WTC11 (cell line): ENCODE measurements at regions not wholly inside any gene's neighbourhood (a gene's known extent, or its start where the extent isn't known, plus 50 kb on each side); places are given as distances from the start of the nearest gene placed in this dataset.
A peak's percentile ranks its signal among the peaks of the same experiment; 100 is the strongest.

Experiments
- ATAC-seq: fragments of 200-7000 bp; cut with Tn5 transposase; 2 replicates; pipeline ENCODE4 v1.10.0; 2021; ENCODE audit warnings: mild to moderate bottlenecking, moderate library complexity
- CTCF ChIA-PET: fragments of 300-600 bp; sonication (Branson Sonifier 250); formaldehyde crosslinking; loops from one replicate; lab custom pipeline; 2021; ENCODE audit warnings: antibody characterized with exemption; lab: Charles Lee
- POLR2A ChIA-PET: fragments of 350-600 bp; sonication (Branson Sonifier 250); formaldehyde crosslinking; loops from one replicate; lab custom pipeline; 2021; ENCODE audit warnings: antibody characterized with exemption; lab: Charles Lee
- DNase-seq: peaks from one replicate; pipeline ENCODE4 v3.0.0; 2021; ENCODE audit warnings: low spot score
- H3K27ac Mint-ChIP-seq: 2 replicates; pipeline ENCODE4 v1.8.0; 2021; ENCODE audit warnings: mixed read lengths
- H3K27me3 Mint-ChIP-seq: 2 replicates; pipeline ENCODE4 v1.8.0; 2021; ENCODE audit warnings: low read depth, mild to moderate bottlenecking, moderate library complexity, mixed read lengths
- H3K36me3 Mint-ChIP-seq: 2 replicates; pipeline ENCODE4 v1.8.0; 2021; ENCODE audit warnings: mixed read lengths
- H3K4me1 Mint-ChIP-seq: 2 replicates; pipeline ENCODE4 v1.8.0; 2022; ENCODE audit warnings: mixed read lengths
- H3K4me3 Mint-ChIP-seq: 2 replicates; pipeline ENCODE4 v1.8.0; 2021; ENCODE audit warnings: mild to moderate bottlenecking, moderate library complexity, mixed read lengths
- H3K9me3 Mint-ChIP-seq: 2 replicates; pipeline ENCODE4 v1.8.0; 2021; ENCODE audit warnings: mixed read lengths
- AR ChIP-seq: fragments of 250-450 bp; sonication (Bioruptor Pico); IDR thresholded peaks from 2 replicates; pipeline ENCODE4 v1.9.0; 2021; ENCODE audit warnings: mild to moderate bottlenecking
- ARID4B ChIP-seq: sonication (generic); formaldehyde crosslinking; IDR thresholded peaks from 2 replicates; pipeline ENCODE4 v1.8.0; 2023; ENCODE audit warnings: missing genetic modification reagents, mild to moderate bottlenecking, borderline replicate concordance
- CDX4 ChIP-seq: fragments of 250-450 bp; sonication (Bioruptor Pico); IDR thresholded peaks from 2 replicates; pipeline ENCODE4 v1.9.0; 2021; ENCODE audit warnings: moderate library complexity, mild to moderate bottlenecking, inconsistent platforms, borderline replicate concordance
- ESRRA ChIP-seq: sonication (generic); formaldehyde crosslinking; IDR thresholded peaks from 2 replicates; pipeline ENCODE4 v1.8.1; 2022; ENCODE audit warnings: mild to moderate bottlenecking, missing genetic modification reagents, borderline replicate concordance
- FOXJ3 ChIP-seq: sonication (generic); formaldehyde crosslinking; IDR thresholded peaks from 2 replicates; pipeline ENCODE4 v1.9.0; 2021; ENCODE audit warnings: missing genetic modification reagents, mild to moderate bottlenecking, borderline replicate concordance
- IRF1 ChIP-seq: sonication (generic); formaldehyde crosslinking; IDR thresholded peaks from 2 replicates; pipeline ENCODE4 v1.8.0; 2023; ENCODE audit warnings: missing genetic modification reagents
- MAX ChIP-seq: sonication (generic); formaldehyde crosslinking; IDR thresholded peaks from 2 replicates; pipeline ENCODE4 v1.8.0; 2022; ENCODE audit warnings: mild to moderate bottlenecking, missing genetic modification reagents
- MLX ChIP-seq: sonication (generic); formaldehyde crosslinking; IDR thresholded peaks from 2 replicates; pipeline ENCODE4 v1.8.1; 2023; ENCODE audit warnings: mild to moderate bottlenecking, missing genetic modification reagents, moderate library complexity
- NR2C2 ChIP-seq: sonication (generic); formaldehyde crosslinking; IDR thresholded peaks from 2 replicates; pipeline ENCODE4 v1.8.0; 2022; ENCODE audit warnings: mild to moderate bottlenecking, missing genetic modification reagents
- SOX15 ChIP-seq: fragments of 250-450 bp; sonication (Bioruptor Pico); IDR thresholded peaks from 2 replicates; pipeline ENCODE4 v1.9.0; 2021; ENCODE audit warnings: mild to moderate bottlenecking
- SP1 ChIP-seq: sonication (generic); formaldehyde crosslinking; conservative IDR thresholded peaks from 2 replicates; pipeline ENCODE4 v1.8.1; 2022; ENCODE audit warnings: missing genetic modification reagents
- TP53 ChIP-seq: sonication (generic); formaldehyde crosslinking; IDR thresholded peaks from 2 replicates; pipeline ENCODE4 v1.8.1; 2023; ENCODE audit warnings: mild to moderate bottlenecking, missing genetic modification reagents
- USF2 ChIP-seq: sonication (generic); formaldehyde crosslinking; IDR thresholded peaks from 2 replicates; pipeline ENCODE4 v1.8.1; 2023; ENCODE audit warnings: mild to moderate bottlenecking, missing genetic modification reagents, moderate library complexity
- ZBTB21 ChIP-seq: sonication (generic); formaldehyde crosslinking; IDR thresholded peaks from 2 replicates; pipeline ENCODE4 v1.8.1; 2023; ENCODE audit warnings: mild to moderate bottlenecking, missing genetic modification reagents, borderline replicate concordance
- ZMAT4 ChIP-seq: fragments of 250-450 bp; sonication (Bioruptor Pico); IDR thresholded peaks from 2 replicates; pipeline ENCODE4 v1.9.0; 2021; ENCODE audit warnings: mild to moderate bottlenecking
- ZNF138 ChIP-seq: sonication (generic); formaldehyde crosslinking; conservative IDR thresholded peaks from 2 replicates; pipeline ENCODE4 v1.8.1; 2022; ENCODE audit warnings: mild to moderate bottlenecking, moderate library complexity, missing genetic modification reagents
- ZNF416 ChIP-seq: fragments of 250-450 bp; sonication (Bioruptor Pico); IDR thresholded peaks from 2 replicates; pipeline ENCODE4 v1.9.0; 2021; ENCODE audit warnings: mild to moderate bottlenecking, inconsistent platforms
- ZNF512 ChIP-seq: sonication (generic); formaldehyde crosslinking; IDR thresholded peaks from 2 replicates; pipeline ENCODE4 v1.8.1; 2022; ENCODE audit warnings: missing genetic modification reagents, borderline replicate concordance
- ZNF671 ChIP-seq: fragments of 250-450 bp; sonication (Bioruptor Pico); IDR thresholded peaks from 2 replicates; pipeline ENCODE4 v1.8.0; 2021; ENCODE audit warnings: mild to moderate bottlenecking

GRCh38 chr9:107815782-107816560 is 326.4 kb upstream of the KLF4 start:
- Mint-ChIP-seq H3K4me3 (no peak overlapping the region), H3K36me3 (peaks cover 2% of the 10 kb centered on the region; the same call in 1 of the 2 replicates), H3K4me1 (peaks cover 24% of the 10 kb centered on the region), H3K9me3 (peaks cover 6% of the 10 kb centered on the region), H3K27ac (no peak overlapping the region), H3K27me3 (no peaks in the 10 kb centered on the region)
- no peak for ATAC-seq
- ChIA-PET POLR2A (no interaction called here), CTCF (no interaction called here)
- TF ChIP-seq ZMAT4 (no peak), ZNF138 (CRISPR knock-in tag) (no peak), MAX (CRISPR knock-in tag) (no peak), TP53 (CRISPR knock-in tag) (no peak), USF2 (CRISPR knock-in tag) (0 out of 2 replicates have a peak, but pooled peaks have one; percentile 27)
- DNase-seq, result no peak

GRCh38 chr9:107813287-107813686 is 323.7 kb upstream of the KLF4 start:
- ChIA-PET CTCF (no interaction called here), POLR2A (no interaction called here)
- no peak overlapping the region for H3K27ac Mint-ChIP-seq
- DNase-seq (no peak), ATAC-seq (no peak)
- no peak overlapping the region for H3K4me3 Mint-ChIP-seq
- no peaks in the 10 kb centered on the region for H3K4me1 Mint-ChIP-seq
- peaks cover 9% of the 10 kb centered on the region for H3K9me3 Mint-ChIP-seq
- peaks cover 2% of the 10 kb centered on the region; the same call in 1 of the 2 replicates for H3K36me3 Mint-ChIP-seq
- H3K27me3 Mint-ChIP-seq, result no peaks in the 10 kb centered on the region
- TF ChIP-seq ZBTB21 (CRISPR knock-in tag) (no peak), NR2C2 (CRISPR knock-in tag) (no peak), ZNF671 (CRISPR knock-in tag) (no peak), ZNF416 (CRISPR knock-in tag) (no peak), CDX4 (CRISPR knock-in tag) (no peak), SOX15 (CRISPR knock-in tag) (no peak), IRF1 (CRISPR knock-in tag) (no peak), USF2 (CRISPR knock-in tag) (no peak), ESRRA (CRISPR knock-in tag) (no peak), ARID4B (CRISPR knock-in tag) (no peak), SP1 (no peak), AR (CRISPR knock-in tag) (no peak), ZNF512 (no peak), MLX (CRISPR knock-in tag) (no peak), MAX (CRISPR knock-in tag) (no peak), FOXJ3 (CRISPR knock-in tag) (no peak)
